ENCODE measurements at regions not wholly inside any gene's neighbourhood (a gene's known extent, or its start where the extent isn't known, plus 50 kb on each side); places are given as distances from the start of the nearest gene placed in this dataset.
"Not testable (repeated sequence)": the region's sequence is repeated elsewhere in the genome, so short reads cannot be mapped to it uniquely, and the experiment has no call there.

- not testable (repeated sequence) for H3K27ac ChIP-seq (ENCODE audit: low read depth in 1 of 2, low read length in 2 of 2); H3K4me1 ChIP-seq (ENCODE audit: control insufficient read depth in 4 of 4, insufficient read depth in 4 of 4, low read length in 3 of 4); H3K36me3 ChIP-seq (ENCODE audit: control insufficient read depth in 4 of 4, insufficient read depth in 3 of 4, low read depth in 1 of 4, low read length in 3 of 4); H3K9ac ChIP-seq (ENCODE audit: low read depth in 1 of 2, low read length in 2 of 2); DNase-seq (ENCODE audit: low spot score); H3K27me3 ChIP-seq (ENCODE audit: control insufficient read depth in 4 of 4, insufficient read depth in 4 of 4, low read length in 3 of 4); H3K9me3 ChIP-seq (ENCODE audit: control insufficient read depth in 4 of 4, low read length in 3 of 4); H3K4me3 ChIP-seq (ENCODE audit: low read depth in 1 of 3, low read length in 3 of 3)
- WGBS = 24% methylated on average over 1 of the region's 1 CpG
- TF ChIP-seq HNF4A (conservative IDR thresholded peaks at IDR 0.05) = peak; percentile 66 to 70
- TF ChIP-seq EGR1 (IDR thresholded peaks at IDR 0.05; ENCODE audit: low read depth in 2 of 2) = peak in 1 of 2 donors; percentile 15
These were observed 429.6 kb downstream of the MAT2B start for GRCh38 chr5:163934990-163935389.

- Histone ChIP-seq H3K9me3 (ENCODE audit: control insufficient read depth in 4 of 4, low read length in 3 of 4) (no peaks in the 10 kb centered on the region), H3K4me3 (ENCODE audit: low read depth in 1 of 3, low read length in 3 of 3) (no peak overlapping the region), H3K27ac (ENCODE audit: low read depth in 1 of 2, low read length in 2 of 2) (no peak overlapping the region), H3K36me3 (ENCODE audit: control insufficient read depth in 4 of 4, insufficient read depth in 3 of 4, low read depth in 1 of 4, low read length in 3 of 4) (no peaks in the 10 kb centered on the region), H3K4me1 (ENCODE audit: control insufficient read depth in 4 of 4, insufficient read depth in 4 of 4, low read length in 3 of 4) (peaks cover 0 to 10% (median 6%) of the 10 kb centered on the region in 4 donors), H3K9ac (ENCODE audit: low read depth in 1 of 2, low read length in 2 of 2) (no peak overlapping the region), H3K27me3 (ENCODE audit: control insufficient read depth in 4 of 4, insufficient read depth in 4 of 4, low read length in 3 of 4) (no peaks in the 10 kb centered on the region)
- WGBS = 38% methylated on average over 1 of the region's 1 CpG
- TF ChIP-seq, protein P1, sequence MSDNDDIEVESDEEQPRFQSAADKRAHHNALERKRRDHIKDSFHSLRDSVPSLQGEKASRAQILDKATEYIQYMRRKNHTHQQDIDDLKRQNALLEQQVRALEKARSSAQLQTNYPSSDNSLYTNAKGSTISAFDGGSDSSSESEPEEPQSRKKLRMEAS (IDR thresholded peaks at IDR 0.05) = peak; percentile 14
- TF ChIP-seq CTCF (IDR thresholded peaks at IDR 0.05; ENCODE audit: low read depth, low read length, missing input control) = peak; percentile 25
- TF ChIP-seq YY1 (IDR thresholded peaks at IDR 0.05) = no peak
- no peak for TF ChIP-seq NR2F2 (IDR thresholded peaks at IDR 0.05)
- peak in 1 of 2 donors; percentile 24 for TF ChIP-seq EGR1 (IDR thresholded peaks at IDR 0.05; ENCODE audit: low read depth in 2 of 2)
- TF ChIP-seq SP1 (IDR thresholded peaks at IDR 0.05) = no peak
- no peak for TF ChIP-seq FOXA1 (IDR thresholded peaks at IDR 0.05)
- no peak for TF ChIP-seq GABPA (IDR thresholded peaks at IDR 0.05 in 1 of 2, conservative IDR thresholded peaks at IDR 0.05 in 1 of 2)
- TF ChIP-seq ATF3 (IDR thresholded peaks at IDR 0.05) = no peak
- TF ChIP-seq TAF1 (conservative IDR thresholded peaks at IDR 0.05) = no peak
- TF ChIP-seq HNF4G (IDR thresholded peaks at IDR 0.05) = peak; percentile 34
- no peak for TF ChIP-seq JUND (IDR thresholded peaks at IDR 0.05)
- peak in 1 of 2 donors; percentile 51 for TF ChIP-seq RXRA (IDR thresholded peaks at IDR 0.05)
- TF ChIP-seq FOXA2 (IDR thresholded peaks at IDR 0.05) = peak; percentile 34
- TF ChIP-seq, protein P2, sequence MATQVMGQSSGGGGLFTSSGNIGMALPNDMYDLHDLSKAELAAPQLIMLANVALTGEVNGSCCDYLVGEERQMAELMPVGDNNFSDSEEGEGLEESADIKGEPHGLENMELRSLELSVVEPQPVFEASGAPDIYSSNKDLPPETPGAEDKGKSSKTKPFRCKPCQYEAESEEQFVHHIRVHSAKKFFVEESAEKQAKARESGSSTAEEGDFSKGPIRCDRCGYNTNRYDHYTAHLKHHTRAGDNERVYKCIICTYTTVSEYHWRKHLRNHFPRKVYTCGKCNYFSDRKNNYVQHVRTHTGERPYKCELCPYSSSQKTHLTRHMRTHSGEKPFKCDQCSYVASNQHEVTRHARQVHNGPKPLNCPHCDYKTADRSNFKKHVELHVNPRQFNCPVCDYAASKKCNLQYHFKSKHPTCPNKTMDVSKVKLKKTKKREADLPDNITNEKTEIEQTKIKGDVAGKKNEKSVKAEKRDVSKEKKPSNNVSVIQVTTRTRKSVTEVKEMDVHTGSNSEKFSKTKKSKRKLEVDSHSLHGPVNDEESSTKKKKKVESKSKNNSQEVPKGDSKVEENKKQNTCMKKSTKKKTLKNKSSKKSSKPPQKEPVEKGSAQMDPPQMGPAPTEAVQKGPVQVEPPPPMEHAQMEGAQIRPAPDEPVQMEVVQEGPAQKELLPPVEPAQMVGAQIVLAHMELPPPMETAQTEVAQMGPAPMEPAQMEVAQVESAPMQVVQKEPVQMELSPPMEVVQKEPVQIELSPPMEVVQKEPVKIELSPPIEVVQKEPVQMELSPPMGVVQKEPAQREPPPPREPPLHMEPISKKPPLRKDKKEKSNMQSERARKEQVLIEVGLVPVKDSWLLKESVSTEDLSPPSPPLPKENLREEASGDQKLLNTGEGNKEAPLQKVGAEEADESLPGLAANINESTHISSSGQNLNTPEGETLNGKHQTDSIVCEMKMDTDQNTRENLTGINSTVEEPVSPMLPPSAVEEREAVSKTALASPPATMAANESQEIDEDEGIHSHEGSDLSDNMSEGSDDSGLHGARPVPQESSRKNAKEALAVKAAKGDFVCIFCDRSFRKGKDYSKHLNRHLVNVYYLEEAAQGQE (IDR thresholded peaks at IDR 0.05) = peak; percentile 16
- TF ChIP-seq ZBTB33 (IDR thresholded peaks at IDR 0.05) = no peak
- peak; percentile 80 to 93 for TF ChIP-seq HNF4A (conservative IDR thresholded peaks at IDR 0.05)
- peak in 1 of 2 donors; percentile 26 for TF ChIP-seq RAD21 (IDR thresholded peaks at IDR 0.05)
- DNase-seq (ENCODE audit: low spot score) = no peak
These were observed 433.2 kb downstream of the MAT2B start for GRCh38 chr5:163938595-163938994.

Data from liver (tissue), 8 donors.